ENCODE measurements at regions not wholly inside any gene's neighbourhood (a gene's known extent, or its start where the extent isn't known, plus 50 kb on each side); places are given as distances from the start of the nearest gene placed in this dataset.

- TF ChIP-seq, protein P1, sequence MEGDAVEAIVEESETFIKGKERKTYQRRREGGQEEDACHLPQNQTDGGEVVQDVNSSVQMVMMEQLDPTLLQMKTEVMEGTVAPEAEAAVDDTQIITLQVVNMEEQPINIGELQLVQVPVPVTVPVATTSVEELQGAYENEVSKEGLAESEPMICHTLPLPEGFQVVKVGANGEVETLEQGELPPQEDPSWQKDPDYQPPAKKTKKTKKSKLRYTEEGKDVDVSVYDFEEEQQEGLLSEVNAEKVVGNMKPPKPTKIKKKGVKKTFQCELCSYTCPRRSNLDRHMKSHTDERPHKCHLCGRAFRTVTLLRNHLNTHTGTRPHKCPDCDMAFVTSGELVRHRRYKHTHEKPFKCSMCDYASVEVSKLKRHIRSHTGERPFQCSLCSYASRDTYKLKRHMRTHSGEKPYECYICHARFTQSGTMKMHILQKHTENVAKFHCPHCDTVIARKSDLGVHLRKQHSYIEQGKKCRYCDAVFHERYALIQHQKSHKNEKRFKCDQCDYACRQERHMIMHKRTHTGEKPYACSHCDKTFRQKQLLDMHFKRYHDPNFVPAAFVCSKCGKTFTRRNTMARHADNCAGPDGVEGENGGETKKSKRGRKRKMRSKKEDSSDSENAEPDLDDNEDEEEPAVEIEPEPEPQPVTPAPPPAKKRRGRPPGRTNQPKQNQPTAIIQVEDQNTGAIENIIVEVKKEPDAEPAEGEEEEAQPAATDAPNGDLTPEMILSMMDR (IDR thresholded peaks at IDR 0.05) = no peak
- no peak for TF ChIP-seq POLR2A (IDR thresholded peaks at IDR 0.05)
- no peak for TF ChIP-seq EP300 (IDR thresholded peaks at IDR 0.05)
Measured at GRCh38 chr20:43302936-43303335, 113.2 kb upstream of the PTPRT start.
